Sigmoid colon (tissue), 6 donors: ENCODE measurements at regions not wholly inside any gene's neighbourhood (a gene's known extent, or its start where the extent isn't known, plus 50 kb on each side); places are given as distances from the start of the nearest gene placed in this dataset.

Source experiments
- DNase-seq: peaks from one replicate; pipeline ENCODE4 v3.0.0-alpha.2; 2019
- H3K27ac ChIP-seq, 4 donors: fragments of 200-600 bp; sonication (generic); one replicate each; pipeline ENCODE4 v1.5.1; 2016 to 2019; ENCODE audit warnings: mild to moderate bottlenecking in 1 of 4
- H3K27me3 ChIP-seq, 3 donors: fragments of 200-600 bp; sonication (generic); one replicate each; pipeline ENCODE4 v1.5.1; 2019; ENCODE audit warnings: mild to moderate bottlenecking in 1 of 3
- H3K36me3 ChIP-seq, 4 donors: fragments of 200-600 bp; sonication (generic); one replicate each; pipeline ENCODE4 v1.5.1; 2016 to 2019
- H3K4me1 ChIP-seq, 4 donors: fragments of 200-600 bp; sonication (generic); one replicate each; pipeline ENCODE4 v1.5.1; 2017 to 2019
- H3K4me3 ChIP-seq, 4 donors: fragments of 200-600 bp; sonication (generic); one replicate each; pipeline ENCODE4 v1.5.1; 2017 to 2019; ENCODE audit warnings: mild to moderate bottlenecking in 2 of 4, moderate library complexity in 1 of 4
- H3K9me3 ChIP-seq, 4 donors: fragments of 200-600 bp in 3 of 4; sonication (generic) in 3 of 4; one replicate each; pipeline versions ENCODE4 v1.5.1 to v1.6.1; 2013 to 2019
- EP300 ChIP-seq, 4 donors: sonication (generic); formaldehyde crosslinking; IDR thresholded peaks; one replicate each; pipeline ENCODE4 v1.6.1; 2017; ENCODE audit warnings: antibody characterized with exemption in 4 of 4
- POLR2A ChIP-seq, 2 donors: fragments of 450-650 bp; IDR thresholded peaks; one replicate each; pipeline ENCODE4 v1.6.1; 2016; ENCODE audit warnings: antibody characterized with exemption in 2 of 2, mild to moderate bottlenecking in 2 of 2, moderate library complexity in 2 of 2
- POLR2AphosphoS5 ChIP-seq, 4 donors: sonication (generic); formaldehyde crosslinking; IDR thresholded peaks; one replicate each; pipeline ENCODE4 v1.6.1; 2017; ENCODE audit warnings: antibody characterized with exemption in 4 of 4
- WGBS, 2 donors: extraction: QIAGEN DNeasy Blood & Tissue Kit; methylation state at CpG; one replicate each; pipeline ENCODE4 v1.1.7; 2013; 5-methylcytosine and 5-hydroxymethylcytosine counted together
- intact Hi-C: fragments of 100-400 bp; cut with DNase I; formaldehyde crosslinking; loops from one replicate; pipeline ENCODE4 v1.15.1; 2023
- TF ChIP-seq, protein P1 (sequence below), 4 experiments: fragments of 450-650 bp in 3 of 4; fragments of 200-600 bp in 1 of 4; IDR thresholded peaks; one replicate each; pipeline ENCODE4 v1.5.1; 2016 to 2019; ENCODE audit warnings: antibody characterized with exemption in 4 of 4, mild to moderate bottlenecking in 3 of 4, moderate library complexity in 2 of 4
- donor health status: healthy with polysubstance abuse.
- donor health status: healthy.

DNA sequence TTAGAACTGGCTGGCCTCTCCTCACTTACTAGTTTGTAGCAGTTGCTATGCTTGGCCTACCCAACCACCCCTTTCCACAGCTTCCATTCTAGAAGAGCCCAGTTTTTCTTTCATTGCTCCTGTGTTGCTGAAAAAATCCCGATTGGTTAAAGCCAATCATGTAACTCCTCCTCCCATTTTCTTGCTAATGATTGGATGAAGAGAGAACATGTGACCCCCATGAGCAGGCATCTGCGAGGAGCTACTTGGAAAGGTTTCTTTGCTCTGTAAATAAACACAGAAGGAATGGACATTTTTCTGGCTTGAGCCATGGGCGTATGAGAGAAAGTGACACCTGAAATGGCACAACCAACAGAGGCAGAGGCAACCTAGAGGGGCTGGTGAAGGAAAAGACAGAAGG is 773.8 kb upstream of the TBX3 start:
- H3K36me3 ChIP-seq: no peaks in the 10 kb centered on the region
- WGBS, 2 donors: 87 to 94% methylated on average over 3 of the region's 3 CpGs
- no peaks in the 10 kb centered on the region for H3K4me1 ChIP-seq
- H3K9me3 ChIP-seq: no peaks in the 10 kb centered on the region
- H3K27ac ChIP-seq: no peak overlapping the region
- H3K4me3 ChIP-seq: no peak overlapping the region
- no peak for DNase-seq
- TF ChIP-seq POLR2A (IDR thresholded peaks at IDR 0.05): no peak
- TF ChIP-seq EP300 (IDR thresholded peaks at IDR 0.05): no peak
- TF ChIP-seq, protein P1, sequence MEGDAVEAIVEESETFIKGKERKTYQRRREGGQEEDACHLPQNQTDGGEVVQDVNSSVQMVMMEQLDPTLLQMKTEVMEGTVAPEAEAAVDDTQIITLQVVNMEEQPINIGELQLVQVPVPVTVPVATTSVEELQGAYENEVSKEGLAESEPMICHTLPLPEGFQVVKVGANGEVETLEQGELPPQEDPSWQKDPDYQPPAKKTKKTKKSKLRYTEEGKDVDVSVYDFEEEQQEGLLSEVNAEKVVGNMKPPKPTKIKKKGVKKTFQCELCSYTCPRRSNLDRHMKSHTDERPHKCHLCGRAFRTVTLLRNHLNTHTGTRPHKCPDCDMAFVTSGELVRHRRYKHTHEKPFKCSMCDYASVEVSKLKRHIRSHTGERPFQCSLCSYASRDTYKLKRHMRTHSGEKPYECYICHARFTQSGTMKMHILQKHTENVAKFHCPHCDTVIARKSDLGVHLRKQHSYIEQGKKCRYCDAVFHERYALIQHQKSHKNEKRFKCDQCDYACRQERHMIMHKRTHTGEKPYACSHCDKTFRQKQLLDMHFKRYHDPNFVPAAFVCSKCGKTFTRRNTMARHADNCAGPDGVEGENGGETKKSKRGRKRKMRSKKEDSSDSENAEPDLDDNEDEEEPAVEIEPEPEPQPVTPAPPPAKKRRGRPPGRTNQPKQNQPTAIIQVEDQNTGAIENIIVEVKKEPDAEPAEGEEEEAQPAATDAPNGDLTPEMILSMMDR (IDR thresholded peaks at IDR 0.05): no peak
- no peak for TF ChIP-seq POLR2AphosphoS5 (IDR thresholded peaks at IDR 0.05)
- no peaks in the 10 kb centered on the region for H3K27me3 ChIP-seq
- intact Hi-C loops: no loop called here

DNA sequence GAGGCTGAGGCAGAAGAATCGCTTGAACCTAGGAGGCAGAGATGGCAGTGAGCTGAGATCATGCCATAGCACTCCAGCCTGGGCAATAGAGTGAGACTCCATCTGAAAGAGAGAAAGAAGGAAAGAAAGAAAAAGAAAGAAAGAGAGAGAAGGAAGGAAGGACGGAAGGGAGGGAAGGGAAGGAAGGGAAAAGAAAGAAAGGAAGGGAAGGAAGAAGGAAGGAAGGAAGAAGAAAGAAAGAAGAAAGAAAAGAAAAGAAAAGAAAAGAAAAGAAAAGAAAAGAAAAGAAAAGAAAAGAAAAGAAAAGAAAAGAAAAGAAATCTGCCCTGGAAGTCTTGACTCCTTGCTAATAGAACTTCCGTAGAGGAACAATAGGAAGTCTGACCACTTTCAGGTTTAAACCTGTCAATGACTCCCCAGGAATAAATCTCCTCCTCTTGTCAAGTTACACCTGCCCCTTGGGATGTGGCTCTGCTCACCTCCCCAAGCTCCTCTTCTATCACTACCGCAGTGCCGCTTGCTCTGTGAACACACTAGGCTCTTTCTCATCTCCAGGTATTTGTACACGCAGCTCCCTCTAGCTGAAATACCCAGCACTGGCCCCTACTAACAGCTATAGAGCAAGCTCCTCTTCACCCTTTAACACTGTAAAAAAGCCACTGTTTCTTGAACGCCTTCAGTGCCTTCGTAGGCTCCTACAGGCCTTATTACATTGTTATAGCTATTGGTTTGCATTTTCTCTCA is 773.1 kb upstream of the TBX3 start:
- DNase-seq: no peak
- H3K36me3 ChIP-seq: no peaks in the 10 kb centered on the region
- H3K27ac ChIP-seq: no peak overlapping the region
- H3K9me3 ChIP-seq: no peaks in the 10 kb centered on the region
- peaks cover 0 to 3% (median 0%) of the 10 kb centered on the region in 4 donors for H3K4me1 ChIP-seq
- H3K4me3 ChIP-seq: no peak overlapping the region
- intact Hi-C loops: no loop called here
- H3K27me3 ChIP-seq: peaks cover 0 to 4% (median 0%) of the 10 kb centered on the region in 3 donors
- TF ChIP-seq POLR2AphosphoS5 (IDR thresholded peaks at IDR 0.05): no peak
- no peak for TF ChIP-seq POLR2A (IDR thresholded peaks at IDR 0.05)
- no peak for TF ChIP-seq EP300 (IDR thresholded peaks at IDR 0.05)
- TF ChIP-seq, protein P1 (IDR thresholded peaks at IDR 0.05): no peak
- WGBS, 2 donors: 81% methylated on average over 7 to 8 of the region's 8 CpGs

DNA sequence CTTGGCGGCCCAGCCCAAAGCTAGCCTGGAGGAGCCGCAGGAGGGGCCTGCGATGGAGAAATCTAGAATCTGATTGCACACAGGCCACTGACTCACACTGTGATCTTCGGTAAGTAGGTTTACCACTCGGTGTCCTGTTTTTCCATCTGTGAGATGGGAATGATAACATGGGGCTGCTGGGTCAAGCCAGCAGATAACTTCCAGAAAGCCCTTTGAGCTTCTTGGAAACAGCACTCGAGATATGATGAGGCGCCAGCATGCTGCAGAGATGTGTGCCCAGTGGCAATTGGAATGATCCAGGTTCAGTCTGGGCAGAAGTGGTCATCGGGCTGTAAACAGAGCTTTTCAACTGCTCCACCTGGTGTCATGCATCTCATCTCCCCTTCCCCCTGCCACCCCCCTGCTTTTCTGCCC is 771.3 kb upstream of the TBX3 start:
- intact Hi-C loops: no loop called here
- H3K27ac ChIP-seq: no peak overlapping the region
- H3K4me1 ChIP-seq: peaks cover 0 to 5% (median 2%) of the 10 kb centered on the region in 4 donors
- no peak for DNase-seq
- WGBS, 2 donors: 89 to 90% methylated on average over 8 of the region's 8 CpGs
- H3K27me3 ChIP-seq: peaks cover 0 to 20% (median 3%) of the 10 kb centered on the region in 3 donors
- H3K9me3 ChIP-seq: no peaks in the 10 kb centered on the region
- no peak overlapping the region for H3K4me3 ChIP-seq
- no peaks in the 10 kb centered on the region for H3K36me3 ChIP-seq
- no peak for TF ChIP-seq EP300 (IDR thresholded peaks at IDR 0.05)
- TF ChIP-seq, protein P1 (IDR thresholded peaks at IDR 0.05): no peak
- TF ChIP-seq POLR2AphosphoS5 (IDR thresholded peaks at IDR 0.05): no peak
- no peak for TF ChIP-seq POLR2A (IDR thresholded peaks at IDR 0.05)

GRCh38 chr12:115452751-115453281 is 768.8 kb upstream of the TBX3 start:
- H3K27ac ChIP-seq: no peak overlapping the region
- H3K27me3 ChIP-seq: peaks cover 0 to 27% (median 3%) of the 10 kb centered on the region in 3 donors
- TF ChIP-seq POLR2AphosphoS5 (IDR thresholded peaks at IDR 0.05): no peak
- TF ChIP-seq POLR2A (IDR thresholded peaks at IDR 0.05): no peak
- TF ChIP-seq, protein P1 (IDR thresholded peaks at IDR 0.05): no peak
- TF ChIP-seq EP300 (IDR thresholded peaks at IDR 0.05): no peak
- H3K4me3 ChIP-seq: no peak overlapping the region
- peaks cover 0 to 5% (median 2%) of the 10 kb centered on the region in 4 donors for H3K4me1 ChIP-seq
- WGBS, 2 donors: 82 to 90% methylated on average over 10 of the region's 10 CpGs
- no peak for DNase-seq
- intact Hi-C loops: no loop called here
- no peaks in the 10 kb centered on the region for H3K9me3 ChIP-seq
- H3K36me3 ChIP-seq: no peaks in the 10 kb centered on the region
